ENCODE measurements at regions not wholly inside any gene's neighbourhood (a gene's known extent, or its start where the extent isn't known, plus 50 kb on each side); places are given as distances from the start of the nearest gene placed in this dataset.
"Not testable (repeated sequence)": the region's sequence is repeated elsewhere in the genome, so short reads cannot be mapped to it uniquely, and the experiment has no call there.

DNA sequence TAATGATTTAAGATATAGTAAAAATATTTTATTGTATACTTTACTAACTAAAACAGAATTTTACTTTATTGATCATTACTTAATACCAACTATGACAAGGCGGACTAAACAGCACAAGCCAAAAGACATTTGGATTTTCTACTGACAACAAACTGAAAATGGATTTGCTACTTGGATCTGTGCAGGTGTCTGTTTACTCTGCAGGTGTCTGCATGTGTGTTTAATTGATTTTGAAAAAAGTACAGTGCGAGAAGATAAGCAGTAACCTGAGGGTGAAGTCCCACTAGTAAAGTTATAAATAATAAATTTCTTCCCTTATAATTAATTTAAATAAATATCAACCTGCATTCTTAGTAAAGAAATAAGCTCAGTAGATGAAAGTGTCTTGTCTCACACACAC is 696.8 kb upstream of the MBL2 start:
- Mint-ChIP-seq H3K4me3 (no peak overlapping the region), H3K27ac (no peak overlapping the region), H3K36me3 (ENCODE audit: low read depth) (no peaks in the 10 kb centered on the region), H3K9me3 (peaks cover 3% of the 10 kb centered on the region), H3K4me1 (ENCODE audit: low read depth) (no peaks in the 10 kb centered on the region), H3K27me3 (ENCODE audit: low read depth) (no peaks in the 10 kb centered on the region)

DNA sequence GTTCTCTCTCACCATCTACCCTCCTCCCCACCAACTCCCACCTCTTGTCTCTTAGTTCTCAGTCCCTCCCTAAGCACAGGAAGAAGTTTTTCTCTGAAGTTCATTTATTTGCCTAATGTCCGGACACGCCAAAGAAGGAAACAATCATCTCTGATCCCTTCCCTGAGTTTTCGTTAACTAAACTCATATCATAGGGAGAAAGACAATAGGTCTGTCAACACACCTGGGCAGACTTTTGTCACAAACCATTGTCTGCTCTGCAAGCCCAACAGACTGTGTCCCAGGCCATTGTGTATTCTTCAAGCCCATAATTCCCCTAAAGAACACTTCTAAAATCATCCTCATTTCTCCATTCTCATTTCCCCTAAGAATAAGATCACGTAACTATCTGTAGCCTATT is 691.0 kb upstream of the MBL2 start:
- no peak overlapping the region for H3K4me3 Mint-ChIP-seq
- no peaks in the 10 kb centered on the region for H3K27me3 Mint-ChIP-seq (ENCODE audit: low read depth)
- no peak overlapping the region for H3K27ac Mint-ChIP-seq
- H3K36me3 Mint-ChIP-seq (ENCODE audit: low read depth) = no peaks in the 10 kb centered on the region
- no peaks in the 10 kb centered on the region for H3K4me1 Mint-ChIP-seq (ENCODE audit: low read depth)
- H3K9me3 Mint-ChIP-seq = peaks cover 13% of the 10 kb centered on the region

DNA sequence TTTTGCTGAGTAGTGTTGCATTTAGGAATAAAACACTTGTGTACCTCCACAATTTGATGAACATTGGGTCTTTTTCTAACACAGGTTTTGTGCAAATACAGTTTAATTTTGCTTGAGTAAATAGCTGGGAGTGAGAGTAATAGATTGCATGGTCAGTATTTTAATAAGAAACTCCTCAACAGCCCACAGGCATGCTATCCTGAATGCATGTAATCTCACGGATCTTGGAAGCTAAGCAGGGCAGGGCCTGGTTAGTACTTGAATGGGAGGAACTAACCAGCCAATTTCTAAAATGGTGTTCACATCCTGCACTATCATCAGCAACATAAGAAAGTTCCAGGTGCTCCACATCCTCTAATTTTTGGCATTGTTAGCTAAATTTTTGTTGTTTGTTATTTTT is 685.4 kb upstream of the MBL2 start:
- Mint-ChIP-seq H3K27me3 (ENCODE audit: low read depth) (no peaks in the 10 kb centered on the region), H3K4me1 (ENCODE audit: low read depth) (no peaks in the 10 kb centered on the region), H3K4me3 (no peak overlapping the region), H3K27ac (no peak overlapping the region), H3K9me3 (no peaks in the 10 kb centered on the region), H3K36me3 (ENCODE audit: low read depth) (no peaks in the 10 kb centered on the region)

- Mint-ChIP-seq H3K4me3 (no peak overlapping the region), H3K4me1 (ENCODE audit: low read depth) (no peaks in the 10 kb centered on the region), H3K27me3 (ENCODE audit: low read depth) (no peaks in the 10 kb centered on the region), H3K36me3 (ENCODE audit: low read depth) (no peaks in the 10 kb centered on the region), H3K27ac (no peak overlapping the region), H3K9me3 (peaks cover 8% of the 10 kb centered on the region)
Observed at GRCh38 chr10:53453196-53453595, 680.6 kb upstream of the MBL2 start.

- no peaks in the 10 kb centered on the region for H3K36me3 Mint-ChIP-seq (ENCODE audit: low read depth)
Observed at GRCh38 chr10:53447576-53447975, 675.0 kb upstream of the MBL2 start.

GRCh38 chr10:53441843-53442242 is 669.3 kb upstream of the MBL2 start:
- Mint-ChIP-seq H3K36me3 (ENCODE audit: low read depth) (no peaks in the 10 kb centered on the region), H3K4me1 (ENCODE audit: low read depth) (no peaks in the 10 kb centered on the region), H3K4me3 (no peak overlapping the region), H3K9me3 (peaks cover 17% of the 10 kb centered on the region), H3K27ac (no peak overlapping the region), H3K27me3 (ENCODE audit: low read depth) (no peaks in the 10 kb centered on the region)

More at GRCh38 chr10:53447576-53447975, 675.0 kb upstream of the MBL2 start:
- no peak overlapping the region for H3K4me3 Mint-ChIP-seq
- peaks cover 13% of the 10 kb centered on the region for H3K9me3 Mint-ChIP-seq
- H3K27me3 Mint-ChIP-seq (ENCODE audit: low read depth) = no peaks in the 10 kb centered on the region
- no peaks in the 10 kb centered on the region for H3K4me1 Mint-ChIP-seq (ENCODE audit: low read depth)
- H3K27ac Mint-ChIP-seq = no peak overlapping the region

GRCh38 chr10:53440601-53441000 is 668.0 kb upstream of the MBL2 start:
- Mint-ChIP-seq H3K9me3 (peaks cover 17% of the 10 kb centered on the region), H3K36me3 (ENCODE audit: low read depth) (no peaks in the 10 kb centered on the region), H3K4me3 (no peak overlapping the region), H3K27ac (no peak overlapping the region), H3K4me1 (ENCODE audit: low read depth) (no peaks in the 10 kb centered on the region), H3K27me3 (ENCODE audit: low read depth) (no peaks in the 10 kb centered on the region)

- peaks cover 14% of the 10 kb centered on the region for H3K9me3 Mint-ChIP-seq
- not testable (repeated sequence) for H3K4me3 Mint-ChIP-seq; H3K27me3 Mint-ChIP-seq (ENCODE audit: low read depth); H3K27ac Mint-ChIP-seq; H3K4me1 Mint-ChIP-seq (ENCODE audit: low read depth); H3K36me3 Mint-ChIP-seq (ENCODE audit: low read depth)
Observed at GRCh38 chr10:53439075-53439474, 666.5 kb upstream of the MBL2 start.

- H3K27ac Mint-ChIP-seq = no peak overlapping the region
- H3K27me3 Mint-ChIP-seq (ENCODE audit: low read depth) = no peaks in the 10 kb centered on the region
- peaks cover 6% of the 10 kb centered on the region for H3K9me3 Mint-ChIP-seq
- no peak overlapping the region for H3K4me3 Mint-ChIP-seq
- no peaks in the 10 kb centered on the region for H3K4me1 Mint-ChIP-seq (ENCODE audit: low read depth)
- H3K36me3 Mint-ChIP-seq (ENCODE audit: low read depth) = no peaks in the 10 kb centered on the region
Observed at GRCh38 chr10:53434413-53434812, 661.8 kb upstream of the MBL2 start.

DNA sequence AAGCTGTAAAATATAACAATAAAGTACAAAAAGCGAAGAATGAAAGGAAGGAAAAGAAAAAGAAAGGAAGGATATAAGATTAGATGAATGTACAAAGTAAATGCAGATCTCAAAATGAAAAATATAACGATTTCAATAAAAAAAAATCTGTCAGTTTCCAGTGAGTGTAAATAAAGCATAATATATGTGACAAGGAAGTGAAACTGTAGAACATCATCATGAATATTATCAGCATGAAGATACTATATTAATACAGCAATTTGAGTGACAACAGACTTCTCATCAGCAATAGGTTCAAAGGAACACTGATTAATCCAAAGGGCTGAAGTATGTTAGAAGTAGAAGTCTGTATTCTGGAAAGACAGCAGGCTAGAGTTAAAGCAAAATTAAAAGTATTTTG is 659.5 kb upstream of the MBL2 start:
- Mint-ChIP-seq H3K4me1 (ENCODE audit: low read depth) (no peaks in the 10 kb centered on the region), H3K36me3 (ENCODE audit: low read depth) (no peaks in the 10 kb centered on the region), H3K4me3 (no peak overlapping the region), H3K27ac (no peak overlapping the region), H3K27me3 (ENCODE audit: low read depth) (no peaks in the 10 kb centered on the region), H3K9me3 (no peaks in the 10 kb centered on the region)

- no peaks in the 10 kb centered on the region for H3K27me3 Mint-ChIP-seq (ENCODE audit: low read depth)
- H3K36me3 Mint-ChIP-seq (ENCODE audit: low read depth) = no peaks in the 10 kb centered on the region
- H3K4me3 Mint-ChIP-seq = no peak overlapping the region
- H3K9me3 Mint-ChIP-seq = no peaks in the 10 kb centered on the region
- no peaks in the 10 kb centered on the region for H3K4me1 Mint-ChIP-seq (ENCODE audit: low read depth)
- no peak overlapping the region for H3K27ac Mint-ChIP-seq
Observed at GRCh38 chr10:53430974-53431373, 658.4 kb upstream of the MBL2 start.

DNA sequence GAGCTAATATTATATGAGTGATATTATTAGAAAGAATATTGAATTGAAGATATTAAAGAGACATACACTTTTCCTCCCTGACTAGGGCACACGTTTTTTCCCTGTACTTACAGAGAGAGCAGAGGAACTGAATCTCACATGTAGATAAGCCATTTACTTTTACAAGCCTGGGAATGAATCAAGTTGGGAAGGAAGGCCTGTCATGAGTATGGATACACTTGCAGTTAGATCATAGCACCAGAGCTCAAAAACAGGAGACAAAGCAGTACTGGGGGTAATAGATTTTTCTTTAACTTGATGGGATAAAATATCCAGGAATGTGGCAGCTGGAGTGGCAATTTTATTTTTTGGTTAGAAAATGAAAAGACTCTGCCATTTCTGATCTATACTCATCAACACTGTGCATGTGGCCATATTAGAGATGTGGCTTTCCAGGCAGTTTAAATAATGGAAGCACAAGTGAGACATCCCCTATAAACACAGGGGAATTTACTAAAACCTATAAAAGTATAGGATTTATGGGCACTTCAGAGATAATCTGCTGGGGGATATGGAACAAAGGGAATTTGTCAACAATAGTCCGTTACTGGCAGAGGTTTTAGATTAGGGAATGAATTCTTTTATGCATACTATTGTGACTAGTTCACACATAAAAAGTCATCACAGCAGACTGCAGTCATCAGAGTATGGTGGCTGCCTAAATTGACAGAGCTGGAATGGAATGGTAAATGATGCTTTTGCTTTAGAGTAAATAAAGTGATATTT is 657.7 kb upstream of the MBL2 start:
- no peaks in the 10 kb centered on the region for H3K4me1 Mint-ChIP-seq (ENCODE audit: low read depth)
- no peaks in the 10 kb centered on the region for H3K36me3 Mint-ChIP-seq (ENCODE audit: low read depth)
- no peak overlapping the region for H3K4me3 Mint-ChIP-seq
- H3K27ac Mint-ChIP-seq = no peak overlapping the region
- no peaks in the 10 kb centered on the region for H3K27me3 Mint-ChIP-seq (ENCODE audit: low read depth)
- H3K9me3 Mint-ChIP-seq = no peaks in the 10 kb centered on the region

DNA sequence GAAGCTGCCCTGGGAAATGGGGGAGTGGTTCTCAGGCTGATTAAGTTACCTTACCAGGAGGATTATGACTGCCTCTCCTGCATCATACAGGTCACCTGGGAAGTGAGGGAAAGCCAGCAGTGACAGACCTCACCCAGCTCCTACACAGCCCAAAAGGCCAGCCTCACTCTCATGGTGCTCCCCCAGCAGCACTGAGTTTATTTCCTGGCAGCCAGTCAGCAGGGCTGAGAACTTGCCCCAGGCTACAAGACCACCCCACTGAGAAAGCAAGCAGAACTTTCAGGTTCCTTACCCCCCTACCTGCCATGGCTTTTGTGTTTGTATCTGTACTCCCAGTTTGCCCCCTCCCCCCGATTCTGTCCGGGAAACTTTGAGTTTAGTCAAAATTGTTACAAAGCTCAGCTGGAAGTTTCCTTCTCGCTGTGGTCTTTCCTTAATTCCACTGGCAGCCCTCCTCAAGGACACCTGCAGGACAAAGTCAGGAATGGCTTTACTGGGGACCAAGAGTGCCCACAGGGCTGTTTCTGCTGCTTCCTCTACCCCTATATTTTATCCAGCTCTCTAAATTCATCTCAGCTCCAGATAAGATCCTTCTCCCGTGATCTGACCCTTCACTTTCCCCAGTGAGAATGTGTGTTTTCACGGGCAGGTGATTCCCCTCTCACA is 649.8 kb upstream of the MBL2 start:
- H3K36me3 Mint-ChIP-seq (ENCODE audit: low read depth) = no peaks in the 10 kb centered on the region
- no peak overlapping the region for H3K4me3 Mint-ChIP-seq
- no peaks in the 10 kb centered on the region for H3K27me3 Mint-ChIP-seq (ENCODE audit: low read depth)
- H3K4me1 Mint-ChIP-seq (ENCODE audit: low read depth) = no peaks in the 10 kb centered on the region
- H3K27ac Mint-ChIP-seq = no peak overlapping the region
- H3K9me3 Mint-ChIP-seq = peaks cover 3% of the 10 kb centered on the region

- H3K27ac Mint-ChIP-seq = no peak overlapping the region
- no peaks in the 10 kb centered on the region for H3K36me3 Mint-ChIP-seq (ENCODE audit: low read depth)
- no peaks in the 10 kb centered on the region for H3K4me1 Mint-ChIP-seq (ENCODE audit: low read depth)
- H3K9me3 Mint-ChIP-seq = peaks cover 11% of the 10 kb centered on the region
- no peaks in the 10 kb centered on the region for H3K27me3 Mint-ChIP-seq (ENCODE audit: low read depth)
- H3K4me3 Mint-ChIP-seq = no peak overlapping the region
Observed at GRCh38 chr10:53412651-53413050, 640.1 kb upstream of the MBL2 start.

DNA sequence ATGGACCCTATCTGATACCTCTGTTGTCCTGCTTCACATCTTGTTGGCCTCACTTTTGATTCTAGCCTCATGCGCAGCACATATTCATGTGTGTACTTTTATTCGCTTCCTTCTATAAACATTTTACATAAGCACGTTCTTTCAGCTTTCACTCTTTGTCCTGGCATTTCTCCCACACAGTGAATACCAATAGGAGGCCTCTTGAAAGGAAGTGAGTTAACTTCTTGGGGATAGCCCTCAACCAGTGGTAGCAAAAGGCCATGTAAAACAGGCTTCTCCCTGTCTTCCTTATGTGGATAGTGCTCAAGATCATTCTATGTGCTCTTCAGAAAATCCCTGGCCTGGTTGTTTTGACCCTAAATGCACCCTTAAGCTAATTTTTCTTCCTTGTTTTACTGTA is 633.9 kb upstream of the MBL2 start:
- Mint-ChIP-seq H3K27ac (no peak overlapping the region), H3K36me3 (ENCODE audit: low read depth) (no peaks in the 10 kb centered on the region), H3K4me3 (no peak overlapping the region), H3K9me3 (peaks cover 5% of the 10 kb centered on the region), H3K27me3 (ENCODE audit: low read depth) (no peaks in the 10 kb centered on the region), H3K4me1 (ENCODE audit: low read depth) (no peaks in the 10 kb centered on the region)

Data from T-helper 1 cell treated with Interleukin-12 subunit alpha and Interleukin-12 subunit beta and Interleukin-4 antibody, amounts not matched to agents 30 μg/mL and 1 μg/mL, for 36 hours (primary cell).